ENCODE measurements at regions not wholly inside any gene's neighbourhood (a gene's known extent, or its start where the extent isn't known, plus 50 kb on each side); places are given as distances from the start of the nearest gene placed in this dataset.

DNA sequence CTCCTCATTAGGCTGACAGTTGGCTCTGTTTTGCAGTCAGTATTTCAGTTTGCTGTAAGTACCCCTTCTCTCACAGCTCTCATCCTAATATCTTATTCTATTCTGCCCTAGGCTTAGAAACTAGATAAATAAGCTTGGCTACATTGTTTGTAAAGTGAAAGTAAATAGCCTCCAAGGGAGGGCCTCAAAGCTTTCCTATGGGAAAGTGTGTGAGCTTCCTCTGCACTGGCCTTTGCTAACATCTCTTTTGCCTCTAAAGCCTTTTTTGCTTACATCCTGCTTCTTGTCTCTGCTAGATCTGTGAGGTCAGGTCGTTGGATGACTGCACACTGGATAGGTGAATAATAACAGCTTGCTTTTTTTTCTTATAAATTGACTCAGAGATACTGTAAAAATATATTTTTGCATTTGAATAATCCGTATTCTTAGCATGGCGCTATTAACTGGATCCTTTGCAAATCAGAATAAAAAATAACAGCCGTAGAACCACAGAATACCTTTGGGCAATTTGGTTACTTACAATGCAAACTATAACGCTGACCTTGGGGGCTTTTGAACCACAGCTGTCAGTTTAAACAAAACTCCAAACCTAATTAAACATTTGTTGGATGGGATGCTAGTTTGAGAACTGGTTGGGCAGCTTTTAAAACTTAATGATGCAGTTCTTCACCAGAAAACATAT, 55.1 kb downstream of the TTC6 start:
- no peaks in the 10 kb centered on the region for H3K9me3 ChIP-seq (ENCODE audit: control insufficient read depth, insufficient read depth, low read length)
- H3K4me3 ChIP-seq (ENCODE audit: low read length) = no peak overlapping the region
- H3K36me3 ChIP-seq (ENCODE audit: control insufficient read depth, insufficient read depth, low read length) = no peaks in the 10 kb centered on the region
- no CpG with 5 or more reads among the region's 5 CpGs for WGBS (ENCODE audit: insufficient coverage, insufficient read length)
- DNase-seq (ENCODE audit: low read depth, low spot score) = no peak
- H3K27ac ChIP-seq (ENCODE audit: low read length) = no peak overlapping the region
- H3K4me1 ChIP-seq (ENCODE audit: control insufficient read depth, insufficient read depth, low read length) = 0 out of 2 replicates have a peak, but pooled peaks cover 3% of the 10 kb centered on the region
- H3K27me3 ChIP-seq (ENCODE audit: control insufficient read depth, insufficient read depth, low read length) = no peaks in the 10 kb centered on the region

DNA sequence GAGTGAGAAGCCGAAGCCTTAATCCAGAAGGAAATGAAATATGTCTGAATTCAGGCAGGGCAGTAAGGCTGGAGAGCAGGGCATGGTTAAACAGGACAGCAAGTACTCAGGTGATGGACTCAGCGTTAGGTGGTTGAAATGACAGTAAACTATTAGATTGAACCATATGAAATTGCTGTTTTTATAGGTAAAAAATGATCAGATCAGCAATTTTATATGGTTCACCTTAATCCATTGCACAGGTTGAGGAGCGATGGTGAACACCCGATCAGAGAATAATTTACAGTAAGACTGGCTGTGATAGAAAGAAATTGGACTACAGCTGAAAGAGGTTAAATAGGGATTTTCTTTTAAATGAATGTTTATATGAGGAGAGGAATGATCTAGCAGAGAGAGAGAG, 56.6 kb downstream of the TTC6 start:
- H3K36me3 ChIP-seq (ENCODE audit: control insufficient read depth, insufficient read depth, low read length) = no peaks in the 10 kb centered on the region
- DNase-seq (ENCODE audit: low read depth, low spot score) = no peak
- no peak overlapping the region for H3K4me3 ChIP-seq (ENCODE audit: low read length)
- WGBS (ENCODE audit: insufficient coverage, insufficient read length) = no CpG with 5 or more reads among the region's 4 CpGs
- no peaks in the 10 kb centered on the region for H3K27me3 ChIP-seq (ENCODE audit: control insufficient read depth, insufficient read depth, low read length)
- H3K27ac ChIP-seq (ENCODE audit: low read length) = no peak overlapping the region
- H3K9me3 ChIP-seq (ENCODE audit: control insufficient read depth, insufficient read depth, low read length) = no peaks in the 10 kb centered on the region
- H3K4me1 ChIP-seq (ENCODE audit: control insufficient read depth, insufficient read depth, low read length) = 0 out of 2 replicates have a peak, but pooled peaks cover 3% of the 10 kb centered on the region

DNA sequence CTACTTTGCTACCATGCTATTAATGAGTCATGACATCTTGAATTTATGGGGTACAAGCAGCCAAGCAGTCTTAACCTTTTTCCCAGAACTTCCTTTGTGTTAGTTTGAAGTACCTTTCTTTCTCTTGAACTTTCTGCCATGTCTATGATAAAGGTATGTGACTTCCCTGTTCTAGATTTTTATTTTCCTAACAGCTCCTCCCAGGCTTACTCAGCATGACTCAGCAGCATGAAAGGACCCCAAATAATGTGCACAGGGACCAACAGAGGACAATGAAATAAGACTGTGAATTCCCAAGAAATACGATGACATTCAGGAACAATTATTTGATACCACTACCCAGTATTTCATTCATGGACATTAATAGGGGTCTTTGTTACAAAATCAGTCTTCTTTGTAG, 60.0 kb downstream of the TTC6 start:
- Histone ChIP-seq H3K36me3 (ENCODE audit: control insufficient read depth, insufficient read depth, low read length) (no peaks in the 10 kb centered on the region), H3K27ac (ENCODE audit: low read length) (no peak overlapping the region), H3K4me3 (ENCODE audit: low read length) (no peak overlapping the region), H3K4me1 (ENCODE audit: control insufficient read depth, insufficient read depth, low read length) (peaks cover 2% of the 10 kb centered on the region; the same call in 1 of the 2 replicates), H3K9me3 (ENCODE audit: control insufficient read depth, insufficient read depth, low read length) (no peaks in the 10 kb centered on the region), H3K27me3 (ENCODE audit: control insufficient read depth, insufficient read depth, low read length) (no peaks in the 10 kb centered on the region)
- no peak for DNase-seq (ENCODE audit: low read depth, low spot score)
- no CpG with 5 or more reads among the region's 1 CpG for WGBS (ENCODE audit: insufficient coverage, insufficient read length)

DNA sequence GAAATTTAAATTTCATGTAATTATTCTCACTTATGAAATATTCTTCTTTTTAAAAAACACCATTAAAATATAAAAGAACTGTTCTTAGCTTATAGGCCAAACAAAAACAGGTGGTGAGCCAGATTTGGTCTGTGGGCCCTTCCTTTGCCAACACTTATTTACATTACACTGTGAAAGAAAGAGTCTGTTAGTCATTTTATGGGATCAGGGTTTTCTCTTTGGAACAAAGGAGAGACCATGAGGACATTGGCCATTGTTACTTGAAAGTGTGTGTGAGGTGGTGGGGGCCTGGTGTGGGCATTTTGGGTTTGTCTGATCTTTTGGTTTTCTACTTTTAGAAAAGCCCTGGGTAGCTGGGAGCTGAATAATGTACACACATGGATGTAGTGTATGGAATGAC, 62.7 kb downstream of the TTC6 start:
- Histone ChIP-seq H3K27ac (ENCODE audit: low read length) (no peak overlapping the region), H3K9me3 (ENCODE audit: control insufficient read depth, insufficient read depth, low read length) (no peaks in the 10 kb centered on the region), H3K4me1 (ENCODE audit: control insufficient read depth, insufficient read depth, low read length) (peaks cover 2% of the 10 kb centered on the region; the same call in 1 of the 2 replicates), H3K36me3 (ENCODE audit: control insufficient read depth, insufficient read depth, low read length) (no peaks in the 10 kb centered on the region), H3K4me3 (ENCODE audit: low read length) (no peak overlapping the region), H3K27me3 (ENCODE audit: control insufficient read depth, insufficient read depth, low read length) (no peaks in the 10 kb centered on the region)
- no peak for DNase-seq (ENCODE audit: low read depth, low spot score)

DNA sequence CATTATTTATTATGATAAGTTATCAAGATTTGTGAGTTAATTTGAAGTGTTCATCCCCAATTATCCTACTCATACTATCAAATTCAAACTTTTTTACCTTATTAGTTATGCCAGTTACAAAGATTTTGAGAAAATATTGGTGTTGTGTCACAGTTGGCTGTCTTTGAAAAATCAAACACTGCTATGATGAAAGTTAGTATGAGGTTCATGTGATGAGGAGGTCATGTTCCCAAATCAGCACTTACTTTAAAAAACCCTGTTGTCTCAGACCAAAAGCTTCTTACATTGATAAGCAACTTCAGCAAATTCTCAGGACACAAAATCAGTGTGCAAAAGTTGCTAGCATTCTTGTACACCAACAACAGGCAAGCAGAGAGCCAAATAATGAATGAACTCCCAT, 68.1 kb downstream of the TTC6 start:
- Histone ChIP-seq H3K36me3 (ENCODE audit: control insufficient read depth, insufficient read depth, low read length) (no peaks in the 10 kb centered on the region), H3K4me3 (ENCODE audit: low read length) (no peak overlapping the region), H3K4me1 (ENCODE audit: control insufficient read depth, insufficient read depth, low read length) (no peaks in the 10 kb centered on the region), H3K9me3 (ENCODE audit: control insufficient read depth, insufficient read depth, low read length) (no peaks in the 10 kb centered on the region), H3K27ac (ENCODE audit: low read length) (no peak overlapping the region), H3K27me3 (ENCODE audit: control insufficient read depth, insufficient read depth, low read length) (no peaks in the 10 kb centered on the region)
- no peak for DNase-seq (ENCODE audit: low read depth, low spot score)

DNA sequence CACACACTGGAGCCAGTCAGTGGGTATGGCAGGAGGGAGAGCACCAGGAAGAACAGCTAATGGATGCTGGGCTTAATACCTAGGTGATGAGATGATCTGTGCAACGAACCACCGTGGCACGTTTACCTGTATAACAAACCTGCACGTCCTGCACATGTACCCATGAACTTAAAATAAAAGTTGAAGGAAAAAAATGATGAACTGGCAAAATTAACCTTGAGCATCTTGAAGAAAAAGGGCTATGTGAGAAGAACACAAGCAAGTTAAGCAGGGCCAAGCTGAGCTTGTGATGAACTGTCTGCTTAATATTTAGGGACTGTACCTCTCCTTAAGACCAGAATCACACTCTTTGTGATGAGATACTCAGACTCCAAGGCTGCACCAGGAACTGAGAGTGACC, 70.0 kb downstream of the TTC6 start:
- no peaks in the 10 kb centered on the region for H3K9me3 ChIP-seq (ENCODE audit: control insufficient read depth, insufficient read depth, low read length)
- WGBS (ENCODE audit: insufficient coverage, insufficient read length) = no CpG with 5 or more reads among the region's 4 CpGs
- no peak overlapping the region for H3K27ac ChIP-seq (ENCODE audit: low read length)
- H3K27me3 ChIP-seq (ENCODE audit: control insufficient read depth, insufficient read depth, low read length) = no peaks in the 10 kb centered on the region
- H3K4me3 ChIP-seq (ENCODE audit: low read length) = no peak overlapping the region
- DNase-seq (ENCODE audit: low read depth, low spot score) = no peak
- H3K36me3 ChIP-seq (ENCODE audit: control insufficient read depth, insufficient read depth, low read length) = no peaks in the 10 kb centered on the region
- no peaks in the 10 kb centered on the region for H3K4me1 ChIP-seq (ENCODE audit: control insufficient read depth, insufficient read depth, low read length)

DNA sequence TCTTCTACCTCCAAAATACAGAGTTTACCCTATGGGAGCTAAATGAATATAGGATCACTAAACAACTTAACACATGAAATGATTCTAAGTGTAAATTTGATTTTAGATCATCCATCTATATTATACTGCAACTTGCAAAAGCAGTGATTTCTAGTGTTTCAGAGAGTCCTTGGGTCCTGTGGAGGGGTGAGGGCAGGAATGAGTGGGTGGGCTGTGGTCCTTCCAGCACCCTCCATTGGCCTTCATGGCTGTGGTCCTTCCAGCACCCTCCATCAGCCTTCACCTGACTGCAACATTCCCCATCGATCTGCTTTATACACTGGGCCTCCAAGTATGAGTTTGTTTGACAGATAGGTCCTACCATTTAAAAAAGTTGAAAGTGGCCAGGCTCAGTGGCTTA, 70.5 kb downstream of the TTC6 start:
- H3K9me3 ChIP-seq (ENCODE audit: control insufficient read depth, insufficient read depth, low read length) = no peaks in the 10 kb centered on the region
- no CpG with 5 or more reads among the region's 1 CpG for WGBS (ENCODE audit: insufficient coverage, insufficient read length)
- H3K36me3 ChIP-seq (ENCODE audit: control insufficient read depth, insufficient read depth, low read length) = no peaks in the 10 kb centered on the region
- H3K27me3 ChIP-seq (ENCODE audit: control insufficient read depth, insufficient read depth, low read length) = no peaks in the 10 kb centered on the region
- no peak overlapping the region for H3K27ac ChIP-seq (ENCODE audit: low read length)
- no peak overlapping the region for H3K4me3 ChIP-seq (ENCODE audit: low read length)
- DNase-seq (ENCODE audit: low read depth, low spot score) = no peak
- no peaks in the 10 kb centered on the region for H3K4me1 ChIP-seq (ENCODE audit: control insufficient read depth, insufficient read depth, low read length)

DNA sequence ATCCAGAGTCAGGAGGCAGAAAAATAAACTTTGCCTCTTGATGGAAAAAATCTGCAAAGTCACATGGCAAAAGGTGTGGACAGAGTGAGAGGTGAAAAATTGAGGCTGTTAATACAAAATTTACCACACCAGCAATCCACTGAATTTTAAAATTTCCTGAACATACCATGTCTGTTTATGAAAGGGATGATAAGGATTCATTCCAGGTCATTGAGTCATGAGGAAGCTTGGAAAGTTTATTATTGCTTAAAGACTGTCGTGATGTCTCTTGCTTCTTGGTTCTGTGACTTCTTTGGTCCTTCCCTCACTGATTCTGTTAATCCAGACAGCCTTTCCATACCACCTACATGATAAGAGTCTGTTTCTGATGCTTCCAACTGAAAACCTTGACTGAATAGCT, 73.2 kb downstream of the TTC6 start:
- DNase-seq (ENCODE audit: low read depth, low spot score) = no peak
- WGBS (ENCODE audit: insufficient coverage, insufficient read length) = no CpG with 5 or more reads among the region's 1 CpG
- Histone ChIP-seq H3K4me1 (ENCODE audit: control insufficient read depth, insufficient read depth, low read length) (no peaks in the 10 kb centered on the region), H3K27me3 (ENCODE audit: control insufficient read depth, insufficient read depth, low read length) (no peaks in the 10 kb centered on the region), H3K36me3 (ENCODE audit: control insufficient read depth, insufficient read depth, low read length) (no peaks in the 10 kb centered on the region), H3K4me3 (ENCODE audit: low read length) (no peak overlapping the region), H3K9me3 (ENCODE audit: control insufficient read depth, insufficient read depth, low read length) (no peaks in the 10 kb centered on the region), H3K27ac (ENCODE audit: low read length) (no peak overlapping the region)

DNA sequence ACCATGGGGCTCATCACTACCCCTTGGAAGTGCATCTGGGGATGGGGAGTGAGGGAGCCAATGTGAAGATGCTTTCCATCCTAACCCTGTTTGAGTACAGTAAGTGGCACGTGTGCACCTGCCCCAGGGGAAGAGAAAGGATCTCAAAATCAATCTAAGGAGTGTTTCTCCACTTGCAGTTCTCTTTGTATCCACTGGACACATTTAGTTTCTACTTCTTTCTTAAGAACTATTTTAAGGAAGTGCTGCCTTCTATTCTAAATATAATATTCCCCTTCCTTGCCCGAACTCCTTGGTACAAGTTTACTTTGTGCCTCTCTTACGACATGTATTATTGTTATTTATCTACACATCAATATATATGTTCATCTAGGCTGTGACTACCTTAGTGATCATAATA, 73.8 kb downstream of the TTC6 start:
- no peak overlapping the region for H3K4me3 ChIP-seq (ENCODE audit: low read length)
- no peak overlapping the region for H3K27ac ChIP-seq (ENCODE audit: low read length)
- no peaks in the 10 kb centered on the region for H3K9me3 ChIP-seq (ENCODE audit: control insufficient read depth, insufficient read depth, low read length)
- no CpG with 5 or more reads among the region's 3 CpGs for WGBS (ENCODE audit: insufficient coverage, insufficient read length)
- no peaks in the 10 kb centered on the region for H3K36me3 ChIP-seq (ENCODE audit: control insufficient read depth, insufficient read depth, low read length)
- H3K4me1 ChIP-seq (ENCODE audit: control insufficient read depth, insufficient read depth, low read length) = no peaks in the 10 kb centered on the region
- H3K27me3 ChIP-seq (ENCODE audit: control insufficient read depth, insufficient read depth, low read length) = no peaks in the 10 kb centered on the region
- no peak for DNase-seq (ENCODE audit: low read depth, low spot score)

DNA sequence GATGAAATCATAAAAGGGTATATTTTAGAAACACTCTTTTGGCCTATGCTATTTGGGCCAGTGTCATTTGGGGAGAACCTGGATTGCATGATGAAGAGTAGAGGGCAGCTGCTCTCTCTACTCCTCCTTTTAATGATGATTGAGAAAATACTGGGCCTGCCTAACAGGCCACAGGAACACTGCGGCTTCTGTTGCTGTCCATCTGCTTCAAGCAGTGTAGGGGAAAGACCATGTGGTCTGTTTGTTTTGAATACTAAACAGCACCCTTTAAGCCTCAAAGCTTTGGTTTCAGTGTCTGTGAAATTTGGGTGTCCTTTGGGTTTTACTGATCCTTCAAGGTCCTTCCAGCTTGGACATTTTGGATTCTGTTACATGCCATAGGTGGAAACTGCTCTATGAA, 78.0 kb downstream of the TTC6 start:
- Histone ChIP-seq H3K9me3 (ENCODE audit: control insufficient read depth, insufficient read depth, low read length) (no peaks in the 10 kb centered on the region), H3K4me3 (ENCODE audit: low read length) (no peak overlapping the region), H3K36me3 (ENCODE audit: control insufficient read depth, insufficient read depth, low read length) (no peaks in the 10 kb centered on the region), H3K4me1 (ENCODE audit: control insufficient read depth, insufficient read depth, low read length) (no peaks in the 10 kb centered on the region), H3K27ac (ENCODE audit: low read length) (no peak overlapping the region), H3K27me3 (ENCODE audit: control insufficient read depth, insufficient read depth, low read length) (no peaks in the 10 kb centered on the region)
- no peak for DNase-seq (ENCODE audit: low read depth, low spot score)
- WGBS (ENCODE audit: insufficient coverage, insufficient read length) = no CpG with 5 or more reads among the region's 1 CpG

DNA sequence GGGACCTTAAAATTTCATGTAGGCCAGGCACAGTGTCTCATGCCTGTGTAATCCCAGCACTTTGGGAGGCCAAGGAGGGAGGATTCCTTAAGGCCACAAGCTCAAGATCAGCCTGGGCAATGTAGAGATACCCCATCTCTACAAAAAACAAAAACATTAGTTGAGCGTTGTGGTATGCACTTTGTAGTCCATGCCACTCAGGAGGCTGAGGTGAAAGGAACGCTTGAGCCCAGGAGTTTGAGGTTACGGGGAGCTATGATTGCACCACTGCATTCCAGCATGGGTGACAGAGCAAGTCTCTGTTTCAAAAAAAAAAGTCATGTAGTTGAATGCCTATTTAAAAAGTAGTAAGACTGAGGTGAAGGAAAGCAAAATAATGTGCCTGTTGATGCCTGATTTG, 83.5 kb downstream of the TTC6 start:
- no peak for DNase-seq (ENCODE audit: low read depth, low spot score)
- no peaks in the 10 kb centered on the region for H3K36me3 ChIP-seq (ENCODE audit: control insufficient read depth, insufficient read depth, low read length)
- H3K27ac ChIP-seq (ENCODE audit: low read length) = no peak overlapping the region
- H3K4me3 ChIP-seq (ENCODE audit: low read length) = no peak overlapping the region
- no peaks in the 10 kb centered on the region for H3K27me3 ChIP-seq (ENCODE audit: control insufficient read depth, insufficient read depth, low read length)
- WGBS (ENCODE audit: insufficient coverage, insufficient read length) = no CpG with 5 or more reads among the region's 3 CpGs
- no peaks in the 10 kb centered on the region for H3K9me3 ChIP-seq (ENCODE audit: control insufficient read depth, insufficient read depth, low read length)
- H3K4me1 ChIP-seq (ENCODE audit: control insufficient read depth, insufficient read depth, low read length) = no peaks in the 10 kb centered on the region
